Activated naive CD4-positive, alpha-beta T cell treated with anti-CD3 and anti-CD28 coated beads, Interleukin-2, amount 50 U/mL, for 16 hours (primary cell): ENCODE measurements at regions not wholly inside any gene's neighbourhood (a gene's known extent, or its start where the extent isn't known, plus 50 kb on each side); places are given as distances from the start of the nearest gene placed in this dataset.

Source experiments
- DNase-seq: peaks from one replicate; pipeline ENCODE4 v3.0.0-alpha.2; 2020

GRCh38 chr10:43802988-43803696 is 154.5 kb upstream of the ZNF32 start:
- no peak for DNase-seq

GRCh38 chr10:43801626-43802025 is 152.9 kb upstream of the ZNF32 start:
- DNase-seq: no peak

GRCh38 chr10:43801140-43801539 is 152.5 kb upstream of the ZNF32 start:
- DNase-seq: no peak

DNA sequence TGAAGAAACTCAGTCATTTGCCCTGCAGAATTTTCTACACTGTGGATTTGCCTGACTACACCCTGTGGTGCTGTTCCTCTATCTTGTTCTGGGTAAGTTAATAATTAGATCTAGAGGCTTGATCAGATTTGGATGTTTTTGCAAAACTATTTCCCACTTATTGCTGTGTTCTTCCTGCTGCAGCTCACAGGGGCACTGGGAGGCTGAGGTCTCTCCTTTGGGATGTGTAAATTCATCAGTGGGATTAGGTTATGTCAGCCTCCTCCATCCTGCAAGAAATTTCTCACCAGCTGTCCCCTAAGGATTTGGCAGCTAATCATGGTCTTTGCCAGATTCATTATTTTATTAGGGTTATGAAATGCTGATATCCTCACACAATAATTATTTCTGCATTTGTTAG is 148.1 kb upstream of the ZNF32 start:
- no peak for DNase-seq

DNA sequence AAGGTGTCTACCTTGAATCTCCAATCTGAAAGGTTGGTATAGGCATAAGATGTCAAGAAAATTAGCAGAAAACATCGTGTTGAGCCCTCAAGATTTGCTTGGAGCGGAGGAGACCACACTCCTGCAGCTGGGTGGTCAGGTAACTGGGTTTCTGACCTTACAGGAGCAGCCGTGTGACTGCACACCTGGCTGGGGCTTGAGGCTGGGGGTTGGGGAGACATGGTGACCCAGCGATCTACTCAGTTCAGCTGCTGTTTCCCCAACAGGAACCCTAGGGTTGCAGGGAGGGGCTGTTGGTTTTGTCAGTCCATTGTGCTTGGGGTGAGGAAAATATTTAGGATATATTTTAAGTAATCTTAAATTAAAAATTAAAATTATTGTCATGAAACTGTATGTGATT is 147.0 kb upstream of the ZNF32 start:
- DNase-seq: no peak

DNA sequence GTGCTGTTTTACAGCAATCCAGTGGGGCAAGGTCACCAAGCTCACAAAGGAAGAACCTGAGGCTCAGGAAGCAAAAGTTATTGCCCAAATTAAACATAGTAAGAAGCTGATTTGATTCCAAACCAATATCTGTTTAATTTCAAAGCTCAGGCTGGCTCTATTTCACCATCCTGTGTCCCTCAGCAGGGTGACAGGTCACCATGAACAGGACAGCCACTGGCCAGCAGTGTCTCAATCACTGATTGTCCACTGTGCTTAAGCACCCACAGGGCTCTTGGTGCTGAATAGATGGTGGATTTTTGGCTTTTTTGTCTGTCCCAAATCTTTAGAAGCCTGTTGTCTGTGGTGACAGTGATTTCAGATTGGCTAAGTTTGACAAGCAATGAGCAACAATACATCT is 146.4 kb upstream of the ZNF32 start:
- no peak for DNase-seq

DNA sequence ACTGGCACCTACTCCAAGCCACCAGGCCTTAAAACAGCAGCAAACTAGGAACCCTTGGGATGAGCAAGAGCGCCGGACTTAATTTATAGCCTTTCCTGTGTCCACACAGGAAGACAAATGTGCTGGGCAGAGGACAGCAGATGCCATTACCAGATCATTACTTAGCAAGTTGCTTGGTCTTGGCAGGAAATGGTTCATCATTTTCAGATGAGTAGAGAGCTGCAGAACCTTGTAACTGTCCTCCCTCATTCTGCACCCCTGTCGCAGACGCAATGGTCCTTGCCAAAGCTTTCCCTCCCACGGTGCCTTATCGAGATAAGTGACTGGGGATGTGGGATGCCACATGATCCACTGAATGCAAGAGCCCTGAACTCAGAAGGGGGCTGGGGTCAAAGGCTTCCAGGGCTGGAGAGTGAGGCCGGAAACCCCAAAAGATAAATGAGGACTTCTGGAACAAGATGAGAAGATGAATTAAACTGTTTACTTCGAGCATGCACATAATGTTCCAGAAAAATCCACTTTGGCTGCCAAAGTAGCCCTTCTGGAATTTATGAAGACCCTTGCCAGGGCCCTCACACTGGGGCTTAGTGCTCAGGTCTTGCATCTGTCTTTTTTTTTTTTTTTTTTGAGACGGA is 145.6 kb upstream of the ZNF32 start:
- DNase-seq: no peak

DNA sequence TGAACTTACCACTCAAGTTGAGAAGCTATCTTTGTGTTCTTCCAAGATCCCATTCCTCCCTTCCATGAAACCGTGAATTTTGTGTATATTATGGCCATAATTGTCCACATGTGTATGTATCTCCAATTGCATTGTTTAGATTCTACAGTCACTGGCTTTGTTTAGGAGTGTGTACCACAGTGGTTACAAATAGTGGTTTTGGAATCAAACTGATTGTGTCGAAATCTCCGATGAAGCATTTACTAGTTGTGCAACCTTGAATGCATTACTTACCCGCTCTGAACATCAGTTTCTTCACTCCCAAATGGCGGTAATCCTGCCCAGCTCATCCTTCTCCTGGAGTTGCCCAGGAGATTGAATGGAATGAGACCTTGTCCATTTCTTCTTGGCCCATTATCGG is 145.0 kb upstream of the ZNF32 start:
- DNase-seq: no peak

- no peak for DNase-seq
These were observed 141.5 kb upstream of the ZNF32 start for GRCh38 chr10:43790147-43790546.

DNA sequence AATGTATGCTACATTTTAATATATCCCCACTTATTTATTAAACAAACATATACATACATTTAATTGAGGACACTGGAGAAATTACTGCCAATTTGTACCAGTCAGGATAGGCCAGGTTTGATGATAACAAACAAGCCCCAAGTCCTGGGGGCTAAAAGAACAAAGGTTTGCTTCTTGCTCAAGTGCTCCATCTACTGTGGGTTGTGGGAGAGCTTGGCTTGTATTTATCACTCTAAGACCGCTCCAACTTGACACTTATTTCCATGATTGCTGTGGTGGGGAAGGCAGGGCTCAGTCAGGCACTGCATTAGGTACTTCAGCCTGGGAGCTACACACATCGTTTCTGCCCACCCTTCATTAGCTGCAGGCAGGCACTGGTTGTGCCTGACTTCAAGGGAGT is 136.6 kb upstream of the ZNF32 start:
- no peak for DNase-seq

GRCh38 chr10:43782814-43783213 is 134.1 kb upstream of the ZNF32 start:
- no peak for DNase-seq

- DNase-seq: no peak
These were observed 133.0 kb upstream of the ZNF32 start for GRCh38 chr10:43781480-43782361.

GRCh38 chr10:43778571-43778970 is 129.9 kb upstream of the ZNF32 start:
- no peak for DNase-seq

- no peak for DNase-seq
These were observed 126.7 kb upstream of the ZNF32 start for GRCh38 chr10:43775384-43775783.

DNA sequence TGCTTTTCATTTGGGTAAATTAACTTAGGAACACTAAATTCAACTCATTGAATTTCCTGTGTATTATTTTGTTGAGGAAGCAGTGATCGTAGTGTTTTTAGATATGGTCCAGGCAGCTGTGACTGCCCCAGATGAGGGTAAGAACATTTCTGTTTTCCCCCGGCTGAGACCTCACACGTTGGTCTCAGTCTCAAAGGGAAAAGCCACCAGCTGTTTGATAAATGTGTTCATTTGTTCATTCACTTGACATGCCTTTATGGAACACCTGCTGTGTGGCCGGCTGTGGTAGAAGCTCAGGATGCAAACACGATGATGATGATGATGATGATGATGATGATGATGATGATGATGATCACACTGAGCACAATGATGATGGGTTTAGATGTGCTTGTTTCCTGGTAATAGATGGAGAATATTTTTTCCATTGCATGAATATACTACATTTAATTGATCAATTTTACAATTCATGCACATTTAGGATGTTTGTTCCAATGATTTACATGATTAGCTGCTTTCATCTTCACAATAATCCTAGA is 125.6 kb upstream of the ZNF32 start:
- DNase-seq: no peak

GRCh38 chr10:43773736-43774135 is 125.1 kb upstream of the ZNF32 start:
- no peak for DNase-seq

DNA sequence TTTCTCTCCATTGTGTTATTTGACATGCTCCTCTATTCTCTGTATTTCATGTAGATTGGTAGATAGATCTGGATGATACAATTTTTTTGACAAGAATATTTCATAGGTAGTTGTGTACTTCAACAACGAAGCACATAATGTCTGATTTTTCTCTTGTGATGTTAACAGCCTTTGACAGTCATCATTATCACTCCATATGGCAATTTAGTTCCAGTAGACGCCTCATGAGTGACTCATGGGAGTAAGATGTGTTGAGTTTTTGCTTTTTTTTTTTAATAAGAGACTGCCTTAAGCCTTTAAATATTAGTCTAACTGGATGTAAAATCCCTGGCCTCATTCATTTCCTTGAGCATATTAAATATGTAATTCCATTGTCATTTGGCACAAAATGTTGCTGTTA is 123.5 kb upstream of the ZNF32 start:
- no peak for DNase-seq

GRCh38 chr10:43771675-43772074 is 123.0 kb upstream of the ZNF32 start:
- DNase-seq: no peak

DNA sequence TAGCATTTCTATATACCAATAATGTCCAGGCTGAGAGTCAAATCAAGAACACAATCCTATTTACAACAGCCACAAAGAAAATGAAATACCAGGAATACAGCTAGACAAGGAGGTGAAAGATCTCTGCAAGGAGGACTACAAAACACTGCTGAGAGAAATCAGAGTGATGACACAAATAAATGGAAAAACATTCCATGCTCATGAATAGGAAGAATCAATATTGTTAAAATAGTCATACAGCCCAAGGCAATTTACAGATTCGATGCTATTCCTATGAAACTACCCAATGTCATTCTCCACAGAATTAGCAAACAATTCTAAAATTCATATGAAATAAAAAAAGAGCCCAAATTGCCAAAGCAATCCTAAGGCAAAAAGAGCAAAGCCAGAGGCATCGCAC is 116.8 kb upstream of the ZNF32 start:
- DNase-seq: no peak

DNA sequence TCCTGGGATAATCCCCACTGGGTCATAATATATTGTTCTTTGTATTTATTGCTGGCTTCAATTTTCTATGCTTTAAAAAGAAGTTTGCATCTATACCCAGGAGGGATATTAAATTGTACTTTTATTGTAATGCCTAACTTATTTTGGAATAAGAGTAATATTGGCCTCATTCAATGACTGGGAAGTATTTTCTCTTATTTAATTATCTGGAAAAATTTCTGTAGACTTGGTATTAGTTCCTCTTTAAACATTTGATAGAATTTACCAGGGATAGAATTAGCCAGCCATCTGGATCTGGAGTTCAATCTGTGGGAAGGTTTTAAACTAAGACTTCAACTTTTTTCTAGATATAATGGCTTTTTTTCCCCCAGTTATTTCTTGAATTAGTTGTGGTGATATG is 115.2 kb upstream of the ZNF32 start:
- DNase-seq: no peak

DNA sequence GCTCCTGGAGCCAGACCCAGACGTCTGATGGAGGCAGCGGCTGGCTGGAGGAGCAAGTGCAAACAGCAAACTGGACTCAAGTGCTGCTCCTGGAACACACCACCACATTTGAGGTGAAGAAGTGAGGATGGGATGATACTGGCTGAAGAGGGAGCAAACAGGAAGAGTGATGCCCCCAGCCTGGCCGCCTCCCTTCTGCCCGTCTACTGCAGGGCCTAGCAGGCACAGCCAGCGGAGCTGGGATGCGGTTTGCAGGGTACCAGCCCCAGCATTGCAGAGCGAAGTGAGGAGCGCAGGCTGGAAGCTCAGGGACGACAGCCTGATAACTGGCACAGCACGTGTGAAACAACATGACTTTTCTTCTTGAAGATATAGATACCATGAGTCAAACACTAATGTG is 111.8 kb upstream of the ZNF32 start:
- DNase-seq: no peak

GRCh38 chr10:43759216-43759615 is 110.5 kb upstream of the ZNF32 start:
- DNase-seq: no peak

- no peak for DNase-seq
These were observed 107.7 kb upstream of the ZNF32 start for GRCh38 chr10:43756341-43756740.
